Naive B cell (primary cell): ENCODE measurements at regions not wholly inside any gene's neighbourhood (a gene's known extent, or its start where the extent isn't known, plus 50 kb on each side); places are given as distances from the start of the nearest gene placed in this dataset.

Source experiments
- ATAC-seq, 2 donors: fragments of 150-1000 bp; cut with Tn5 transposase; 2 replicates each; pipeline ENCODE4 v1.10.0; 2021; ENCODE audit warnings: low read depth in 2 of 2, mild to moderate bottlenecking in 2 of 2, moderate library complexity in 2 of 2
- DNase-seq: peaks from one replicate; pipeline ENCODE4 v3.0.0; 2022
- H3K27ac Mint-ChIP-seq, 6 donors: one replicate each; pipeline ENCODE4 v1.8.0; 2020 to 2022; ENCODE audit warnings: mild to moderate bottlenecking in 6 of 6, mixed read lengths in 6 of 6, moderate library complexity in 5 of 6, inconsistent platforms in 2 of 6
- H3K27me3 Mint-ChIP-seq, 3 donors: one replicate each; pipeline ENCODE4 v1.8.0; 2021 to 2022; ENCODE audit warnings: mixed read lengths in 3 of 3, mild to moderate bottlenecking in 1 of 3
- H3K36me3 Mint-ChIP-seq, 2 donors: one replicate each; pipeline ENCODE4 v1.8.0; 2020 to 2022; ENCODE audit warnings: mixed read lengths in 2 of 2, inconsistent platforms in 1 of 2, mild to moderate bottlenecking in 1 of 2
- H3K4me1 Mint-ChIP-seq, 3 donors: one replicate each; pipeline ENCODE4 v1.8.0; 2020 to 2022; ENCODE audit warnings: mixed read lengths in 3 of 3, inconsistent platforms in 1 of 3, mild to moderate bottlenecking in 1 of 3, moderate library complexity in 1 of 3
- H3K4me3 Mint-ChIP-seq, 8 donors: one replicate each; pipeline ENCODE4 v1.8.0; 2020 to 2022; ENCODE audit warnings: mild to moderate bottlenecking in 8 of 8, mixed read lengths in 8 of 8, moderate library complexity in 8 of 8, inconsistent platforms in 2 of 8
- H3K9me3 Mint-ChIP-seq, 7 donors: one replicate each; pipeline ENCODE4 v1.8.0; 2020 to 2022; ENCODE audit warnings: mixed read lengths in 7 of 7, mild to moderate bottlenecking in 5 of 7, inconsistent platforms in 2 of 7, moderate library complexity in 1 of 7

GRCh38 chr2:37874470-37874869, 50.6 kb upstream of the RMDN2 start:
- peaks cover 4 to 23% (median 15%) of the 10 kb centered on the region in 3 donors for H3K27me3 Mint-ChIP-seq
- peaks cover 0 to 7% (median 5%) of the 10 kb centered on the region in 3 donors for H3K4me1 Mint-ChIP-seq
- H3K27ac Mint-ChIP-seq, result peak overlapping the region in 2 of 6 donors; percentile 1 to 70
- ATAC-seq, result peak in 1 of 2 donors; percentile 54
- H3K4me3 Mint-ChIP-seq, result no peak overlapping the region
- no peak for DNase-seq
- H3K36me3 Mint-ChIP-seq, result no peaks in the 10 kb centered on the region
- no peaks in the 10 kb centered on the region for H3K9me3 Mint-ChIP-seq
